Fibroblast of skin of scalp (primary cell): ENCODE measurements at regions not wholly inside any gene's neighbourhood (a gene's known extent, or its start where the extent isn't known, plus 50 kb on each side); places are given as distances from the start of the nearest gene placed in this dataset.

Experiments used
- DNase-seq: peaks from one replicate; pipeline ENCODE4 v3.0.0-alpha.2; 2013

DNA sequence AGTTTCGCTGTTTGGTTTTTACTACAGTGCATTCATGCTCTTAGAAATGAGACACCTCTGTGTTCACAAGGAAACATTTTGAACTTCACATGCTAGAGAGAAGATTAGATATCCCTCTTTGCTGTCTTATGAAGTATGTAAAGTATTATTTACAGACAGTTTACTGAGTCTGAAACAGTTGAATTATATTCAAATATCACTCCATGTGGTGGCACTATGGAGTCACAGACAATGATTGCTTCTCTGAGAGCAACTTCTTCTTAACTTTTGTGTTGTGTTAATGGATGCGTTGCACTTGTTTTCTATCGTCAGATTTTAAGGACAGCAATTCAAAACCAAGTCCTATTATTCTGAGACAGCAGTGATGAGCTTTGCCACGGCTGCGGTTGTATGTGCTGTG lies 823.6 kb downstream of the GALR1 start:
- no peak for DNase-seq

- DNase-seq = no peak
These were observed 824.9 kb downstream of the GALR1 start for GRCh38 chr18:78074400-78075020.

GRCh38 chr18:78080081-78080480 lies 830.4 kb downstream of the GALR1 start:
- no peak for DNase-seq

- DNase-seq = no peak
These were observed 831.1 kb downstream of the GALR1 start for GRCh38 chr18:78080761-78081160.

GRCh38 chr18:78082816-78083215 lies 833.2 kb downstream of the GALR1 start:
- DNase-seq = no peak

GRCh38 chr18:78085241-78086185 lies 835.9 kb downstream of the GALR1 start:
- no peak for DNase-seq

- DNase-seq = no peak
These were observed 837.3 kb downstream of the GALR1 start for GRCh38 chr18:78086931-78087330.

DNA sequence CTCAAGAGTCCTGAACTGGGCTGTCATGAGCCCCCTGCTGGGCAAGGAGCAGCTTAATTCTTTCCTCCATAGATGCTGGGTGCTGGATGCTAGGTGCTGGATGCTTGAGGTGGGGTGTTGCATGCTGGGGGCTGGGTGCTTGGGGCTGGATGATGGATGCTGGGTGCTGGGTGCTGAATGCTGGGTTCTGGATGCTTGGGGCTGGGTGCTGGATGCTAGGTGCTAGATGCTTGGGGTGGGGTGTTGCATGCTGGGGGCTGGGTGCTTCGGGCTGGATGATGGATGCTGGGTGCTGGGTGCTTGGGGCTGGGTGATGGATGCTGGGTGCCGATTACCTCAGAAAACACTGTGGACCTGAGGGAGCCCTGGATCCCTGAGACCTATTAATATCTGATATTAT lies 837.7 kb downstream of the GALR1 start:
- no peak for DNase-seq

GRCh38 chr18:78090584-78090983 lies 840.9 kb downstream of the GALR1 start:
- DNase-seq = no peak

- DNase-seq = no peak
These were observed 843.3 kb downstream of the GALR1 start for GRCh38 chr18:78092901-78093300.

DNA sequence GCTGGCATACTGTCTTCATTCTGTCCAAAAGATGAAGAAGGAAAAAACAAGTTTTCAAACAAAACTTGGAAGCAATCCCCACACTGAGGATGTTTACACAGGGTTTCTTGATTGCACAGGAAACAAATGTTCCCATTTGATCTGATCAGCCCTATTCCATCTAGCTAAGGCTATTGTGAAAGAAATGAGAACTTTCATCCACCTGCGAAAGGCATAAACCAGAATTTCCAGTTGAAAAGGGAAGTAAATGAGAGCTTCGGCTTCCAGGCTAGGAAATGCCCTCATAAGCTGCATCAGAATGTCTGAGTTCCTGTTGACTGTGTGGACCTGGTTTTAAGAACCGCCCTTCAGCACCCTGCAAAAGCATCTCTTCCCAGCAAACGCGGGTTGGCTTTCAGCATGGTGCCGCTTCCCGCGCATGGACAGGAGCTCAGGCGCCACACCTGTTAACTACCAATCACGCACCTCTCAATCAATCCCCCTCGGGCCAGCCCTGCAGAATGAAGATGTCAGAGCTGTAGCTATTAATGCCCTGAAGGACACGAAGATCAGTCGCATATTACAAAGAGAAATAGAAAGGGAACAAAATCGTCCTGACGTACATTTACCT lies 850.4 kb downstream of the GALR1 start:
- no peak for DNase-seq

GRCh38 chr18:78101091-78101490 lies 851.4 kb downstream of the GALR1 start:
- DNase-seq = no peak

GRCh38 chr18:78102135-78102534 lies 852.5 kb downstream of the GALR1 start:
- DNase-seq = no peak

DNA sequence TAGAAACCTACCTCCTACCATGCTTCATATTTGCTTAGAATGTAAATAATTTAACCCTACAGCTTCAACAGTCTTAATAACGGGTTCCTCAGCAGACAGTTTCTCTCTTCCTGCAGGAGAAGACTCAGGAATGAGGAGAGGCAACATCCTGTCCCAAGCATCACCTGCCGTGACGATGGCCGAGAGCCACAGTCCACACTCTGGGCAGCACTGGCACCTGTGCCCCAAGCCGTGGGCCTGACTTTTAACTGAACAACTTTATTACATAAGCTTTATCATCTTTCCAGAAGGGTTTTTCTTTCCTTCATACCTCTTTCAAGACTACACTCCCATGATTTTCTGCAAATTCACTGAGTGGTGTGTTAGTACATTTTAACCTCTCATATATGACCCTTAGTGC lies 856.0 kb downstream of the GALR1 start:
- DNase-seq = no peak

DNA sequence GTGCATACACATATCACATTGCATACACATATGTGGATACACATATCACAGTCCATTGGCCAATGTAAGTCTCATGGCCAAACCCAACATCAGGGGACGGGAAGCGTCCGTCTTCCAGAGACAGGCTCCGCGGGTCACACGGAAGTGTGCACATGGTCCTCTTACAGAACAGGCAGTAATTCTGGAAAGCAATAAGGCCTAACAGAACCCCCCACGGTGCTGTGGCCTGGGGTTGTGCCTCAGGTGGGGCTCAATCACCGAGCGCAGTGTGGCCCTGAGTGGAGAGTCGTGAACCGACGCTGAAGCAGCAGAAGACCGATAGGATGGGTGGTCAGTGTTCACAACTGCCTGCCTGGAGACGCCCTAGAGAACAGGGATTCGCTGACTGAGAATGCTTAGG lies 857.3 kb downstream of the GALR1 start:
- no peak for DNase-seq

- DNase-seq = no peak
These were observed 857.7 kb downstream of the GALR1 start for GRCh38 chr18:78107363-78107762.

DNA sequence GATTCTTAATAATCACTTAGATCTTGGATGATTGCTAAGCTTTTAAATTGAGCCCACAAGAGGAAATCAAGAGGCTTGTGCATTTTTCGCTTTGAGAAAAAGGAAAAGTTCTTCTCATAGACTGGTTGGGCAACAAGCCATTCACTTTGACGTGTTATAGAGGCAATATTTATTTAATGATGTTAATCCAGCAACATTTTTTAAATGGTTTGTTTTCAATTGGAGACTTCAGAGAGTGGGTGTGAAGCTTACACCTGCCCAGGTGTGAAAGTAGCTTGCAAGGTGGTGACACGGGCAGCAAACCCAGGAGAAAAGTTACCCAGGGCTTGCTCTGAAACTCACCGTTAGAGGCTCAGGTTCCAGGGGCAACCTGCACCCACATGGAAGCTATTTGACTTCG lies 858.9 kb downstream of the GALR1 start:
- no peak for DNase-seq

- no peak for DNase-seq
These were observed 863.7 kb downstream of the GALR1 start for GRCh38 chr18:78113136-78113939.

DNA sequence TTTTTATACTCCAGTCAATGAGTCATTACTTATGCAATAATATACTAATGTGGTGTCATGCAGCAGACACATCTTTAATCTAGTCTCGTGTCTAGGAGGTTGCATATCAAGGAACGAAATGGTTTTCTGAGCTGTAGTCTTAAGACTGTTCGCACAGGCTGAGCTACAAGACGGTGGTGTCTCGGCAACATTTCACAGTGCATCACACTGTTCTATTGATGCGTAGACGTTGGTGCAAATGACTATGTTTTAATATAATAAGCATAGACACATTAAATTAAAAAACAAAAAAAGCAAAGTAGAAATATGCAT lies 864.2 kb downstream of the GALR1 start:
- DNase-seq = no peak

DNA sequence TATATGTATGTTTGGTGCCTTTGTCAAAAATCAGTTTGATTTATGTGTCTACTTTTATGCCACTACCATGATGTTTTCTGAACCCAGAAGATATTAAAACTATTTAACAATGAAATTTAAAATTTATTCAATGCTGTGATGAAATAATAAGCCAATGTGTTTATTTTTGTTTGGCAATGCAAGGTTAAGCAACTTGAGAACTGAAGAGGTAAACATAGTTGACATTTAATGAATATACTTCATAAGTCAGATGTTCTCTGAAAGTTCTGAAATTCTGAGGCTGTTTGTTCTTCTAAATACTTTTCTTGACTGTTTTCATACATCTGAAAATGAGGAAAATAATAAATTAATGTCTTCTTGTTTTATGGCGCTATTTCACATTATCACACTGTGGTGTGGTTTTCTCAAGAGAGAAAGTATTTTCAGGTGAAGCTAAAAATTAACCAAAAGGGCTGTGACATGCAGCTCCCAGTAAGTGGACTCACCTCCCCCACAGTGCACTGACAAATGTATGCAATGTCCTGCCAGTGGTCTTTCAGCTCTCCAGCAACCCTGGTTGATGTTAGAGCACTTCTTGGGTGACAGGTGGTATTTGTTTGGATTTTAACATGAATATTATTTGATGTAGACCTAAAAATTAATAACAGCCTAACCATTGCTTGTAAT lies 863.6 kb upstream of the SALL3 start:
- DNase-seq = no peak

DNA sequence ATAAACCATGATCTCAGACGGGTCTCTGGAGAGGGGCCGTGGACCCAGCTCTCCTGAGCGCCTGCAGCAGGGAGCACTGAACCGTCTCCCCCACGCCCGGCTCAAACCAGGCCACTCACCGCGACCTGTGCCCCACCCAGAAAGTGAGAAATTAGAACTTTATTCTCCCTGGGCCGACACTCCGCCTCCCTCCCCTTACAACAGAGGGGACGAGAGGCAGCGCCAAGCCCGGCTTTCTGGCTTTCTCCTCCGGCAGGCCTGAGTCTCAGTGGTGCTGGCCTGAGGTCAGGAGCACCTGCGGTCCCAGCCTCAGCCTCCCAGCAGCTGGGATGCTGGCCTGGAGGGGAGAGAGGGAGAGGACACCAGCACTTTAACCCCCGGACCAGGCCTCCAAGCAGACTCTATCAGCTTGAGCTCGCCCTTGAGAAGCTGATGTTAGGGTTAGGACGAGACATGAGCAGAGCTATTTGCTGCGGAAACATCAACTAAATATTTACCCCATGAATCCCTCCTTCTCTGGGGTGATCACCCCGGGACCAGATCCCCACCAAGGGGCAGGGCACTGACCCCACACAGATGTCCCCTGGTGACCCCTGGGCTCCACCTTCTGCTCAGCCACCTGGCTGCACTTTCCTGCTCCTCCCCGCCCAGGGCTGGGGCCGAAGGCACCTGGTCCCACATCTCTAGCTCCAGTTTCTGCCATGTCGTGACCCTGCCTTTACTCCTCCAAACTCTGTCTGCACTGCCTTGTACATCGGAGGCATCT lies 856.3 kb upstream of the SALL3 start:
- DNase-seq = no peak
